LoVo (cell line): ENCODE measurements at regions not wholly inside any gene's neighbourhood (a gene's known extent, or its start where the extent isn't known, plus 50 kb on each side); places are given as distances from the start of the nearest gene placed in this dataset.
"Not testable (repeated sequence)": the region's sequence is repeated elsewhere in the genome, so short reads cannot be mapped to it uniquely, and the experiment has no call there.

Experiments used
- DNase-seq: peaks from one replicate; pipeline ENCODE4 v3.0.0-alpha.2; 2016; ENCODE audit warnings: low spot score

DNA sequence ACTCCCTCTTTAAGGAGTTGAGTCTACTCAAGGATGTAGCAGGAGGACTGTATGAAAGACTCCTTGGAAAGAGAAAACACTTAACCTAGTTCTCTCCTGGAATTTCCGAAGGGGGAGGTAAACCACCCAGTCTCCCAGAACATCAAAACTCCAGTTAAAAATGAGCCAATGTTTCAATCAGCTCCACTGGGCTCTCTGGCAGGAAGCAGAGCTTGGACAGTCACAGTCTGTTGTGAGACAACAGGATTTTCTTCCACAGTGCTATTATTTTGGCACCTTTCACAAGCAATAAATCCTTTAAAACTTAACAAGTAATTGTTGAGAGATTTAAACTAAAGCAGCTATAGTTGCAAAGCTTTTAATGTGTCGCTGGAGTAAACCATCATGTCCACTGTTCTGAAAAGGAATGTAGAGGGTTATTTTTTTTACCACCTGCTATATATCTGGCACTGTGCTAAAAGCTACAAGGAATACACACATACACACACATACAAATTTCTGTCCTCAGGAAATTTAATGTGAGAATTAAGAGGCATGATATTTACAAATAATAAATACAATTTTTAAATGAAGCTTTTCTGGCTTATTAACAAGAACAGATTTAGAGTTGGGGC, 229.2 kb upstream of the INTU start:
- DNase-seq, result no peak

DNA sequence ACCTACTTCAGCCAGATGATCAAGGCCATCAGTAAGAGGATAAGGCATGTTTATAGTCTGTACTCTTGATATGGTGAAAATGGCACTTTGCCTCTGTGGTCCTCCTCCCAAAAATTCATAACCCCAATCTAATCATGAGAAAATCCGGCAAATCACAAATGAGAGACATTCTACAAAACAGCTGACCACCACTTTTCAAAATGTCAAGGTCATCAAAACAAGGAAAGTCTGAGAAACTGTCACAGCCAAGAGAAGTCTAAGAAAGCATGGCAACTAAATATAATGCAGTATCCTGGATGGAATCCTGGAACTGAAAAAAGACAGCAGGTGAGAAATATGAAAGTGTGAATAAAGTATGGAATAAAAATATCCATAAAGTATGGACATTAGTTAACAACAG, 226.6 kb upstream of the INTU start:
- DNase-seq, result no peak

DNA sequence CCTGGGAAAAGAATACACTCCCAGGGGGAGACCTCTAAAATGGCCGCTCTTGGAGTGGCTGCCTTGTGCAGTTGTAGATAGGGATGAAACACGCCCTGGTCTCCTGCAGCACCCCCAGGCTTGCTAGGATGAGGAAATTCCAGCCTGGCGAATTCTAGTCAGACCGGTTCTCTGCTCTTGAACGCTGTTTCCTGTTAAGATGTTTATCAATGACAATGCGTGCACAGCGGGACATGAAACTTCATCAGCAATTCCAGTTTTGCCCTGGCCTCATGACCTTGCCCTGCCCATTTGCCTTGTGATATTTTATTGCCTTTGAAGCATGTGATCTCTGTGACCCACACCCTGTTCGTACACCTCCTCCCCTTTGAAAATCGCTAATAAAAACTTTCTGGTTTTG, 225.2 kb upstream of the INTU start:
- not testable (repeated sequence) for DNase-seq

DNA sequence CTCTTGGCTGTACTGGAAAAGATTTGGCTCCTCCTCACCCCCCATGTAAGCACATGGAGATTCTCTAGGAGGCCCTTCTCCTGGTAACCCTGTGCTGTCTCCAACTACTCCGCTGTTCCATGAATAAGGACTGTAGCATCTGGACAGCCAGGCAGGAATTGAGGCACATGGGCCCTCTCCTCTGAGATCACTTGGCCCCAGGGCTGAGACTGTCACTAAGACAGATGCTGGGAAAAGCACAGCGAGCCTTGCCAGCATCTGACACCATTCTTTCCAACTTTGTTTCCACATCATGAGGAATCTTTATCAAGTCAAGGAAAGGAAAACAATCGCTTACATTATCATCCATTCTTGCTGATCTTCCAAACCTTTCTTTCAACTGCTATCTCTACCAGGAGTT, 222.6 kb upstream of the INTU start:
- DNase-seq, result no peak

DNA sequence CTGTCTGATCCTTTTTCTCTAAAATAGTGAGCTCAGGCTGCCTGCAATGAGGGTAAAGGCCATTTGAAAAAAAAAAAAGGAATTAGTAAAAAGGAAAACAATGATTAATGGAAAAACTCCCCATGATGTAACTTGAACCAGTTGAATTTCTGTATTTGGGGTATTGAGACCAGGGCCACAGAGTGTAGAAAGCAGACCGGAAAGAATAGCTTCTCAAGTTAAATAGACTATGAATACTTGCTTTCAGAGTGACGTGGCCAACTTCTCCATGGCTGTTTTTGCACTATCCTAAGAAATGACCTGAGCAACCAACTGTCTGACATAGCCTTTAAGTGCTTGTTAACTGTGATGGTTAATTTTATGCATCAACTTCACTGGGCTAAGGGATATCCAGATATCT, 222.1 kb upstream of the INTU start:
- no peak for DNase-seq

DNA sequence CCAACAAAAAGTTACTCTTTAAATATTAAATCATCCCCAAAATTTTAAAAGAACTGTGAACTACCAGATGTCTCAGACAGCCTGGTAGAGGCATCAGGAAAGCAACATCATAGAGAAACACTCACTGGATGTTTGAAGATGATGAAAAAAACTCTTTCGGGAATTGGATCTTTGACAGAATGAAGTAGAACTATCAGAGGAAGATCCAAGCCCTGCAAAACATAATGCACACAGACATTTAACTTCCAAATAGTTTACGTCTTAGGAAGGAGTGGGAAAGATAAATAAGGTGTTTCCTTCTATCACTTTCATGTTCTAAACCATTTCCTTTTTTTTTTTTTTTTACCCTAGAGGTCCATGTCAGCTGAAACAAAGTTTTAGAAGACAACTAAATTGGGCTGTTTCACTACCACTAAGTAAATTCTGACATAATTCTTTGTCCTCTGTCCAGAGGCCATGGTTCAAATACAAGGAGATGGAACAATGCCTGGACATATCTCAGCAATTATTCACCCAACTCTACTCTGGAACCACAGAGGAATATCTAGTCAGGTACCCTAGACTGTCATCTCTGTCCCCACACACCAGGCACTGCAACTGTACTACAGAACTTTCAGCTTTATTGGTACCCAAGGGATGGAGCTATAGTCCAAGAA, 217.7 kb upstream of the INTU start:
- DNase-seq, result no peak

DNA sequence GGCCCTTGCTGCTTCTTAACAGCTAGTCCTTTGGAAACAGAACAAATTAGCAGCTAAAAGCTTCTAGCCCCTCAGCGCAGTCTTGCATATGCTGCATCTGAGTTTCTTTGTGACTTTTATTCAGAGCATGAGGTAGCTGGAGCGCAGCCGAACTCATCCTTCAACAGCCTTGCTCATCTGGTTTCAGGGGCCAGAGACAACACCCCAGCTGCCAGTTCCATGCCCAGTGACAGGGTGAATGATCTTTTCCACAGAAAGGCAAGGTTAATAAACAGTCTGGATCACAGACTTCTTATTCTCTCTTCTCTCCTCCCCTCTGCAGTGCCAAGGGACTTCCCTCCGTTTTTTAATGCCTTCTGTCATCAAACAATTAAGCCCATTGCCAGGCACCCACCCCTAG, 216.6 kb upstream of the INTU start:
- DNase-seq, result no peak

DNA sequence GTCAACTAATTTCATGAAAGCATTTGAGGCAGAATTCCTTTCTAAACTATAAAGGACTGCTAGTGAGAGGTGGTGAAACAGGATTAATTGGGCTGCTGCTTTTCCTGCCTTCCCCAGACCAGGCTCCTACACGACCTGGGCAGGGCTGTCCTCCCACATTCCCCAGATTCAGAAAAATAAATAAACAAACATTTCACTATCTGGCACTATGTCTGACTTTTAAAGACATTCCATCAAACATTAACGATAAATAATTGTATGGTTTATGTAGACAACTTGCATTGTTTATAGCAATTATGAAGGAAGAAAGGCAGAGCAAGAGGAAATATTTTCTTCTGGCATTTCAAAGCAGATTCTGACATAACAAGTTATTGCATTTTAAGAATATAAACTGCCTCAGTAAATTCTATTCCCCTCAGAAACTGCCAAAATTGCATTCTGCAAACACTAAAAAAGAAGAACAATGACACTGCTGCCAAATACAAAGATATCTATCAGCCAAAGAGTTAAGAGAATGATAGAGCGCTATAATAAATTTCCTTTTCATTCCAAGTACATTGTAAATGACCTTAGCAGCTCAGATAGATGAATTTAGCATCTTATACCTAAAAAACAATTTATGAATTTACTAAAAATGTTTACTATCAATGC, 214.7 kb upstream of the INTU start:
- DNase-seq, result no peak

DNA sequence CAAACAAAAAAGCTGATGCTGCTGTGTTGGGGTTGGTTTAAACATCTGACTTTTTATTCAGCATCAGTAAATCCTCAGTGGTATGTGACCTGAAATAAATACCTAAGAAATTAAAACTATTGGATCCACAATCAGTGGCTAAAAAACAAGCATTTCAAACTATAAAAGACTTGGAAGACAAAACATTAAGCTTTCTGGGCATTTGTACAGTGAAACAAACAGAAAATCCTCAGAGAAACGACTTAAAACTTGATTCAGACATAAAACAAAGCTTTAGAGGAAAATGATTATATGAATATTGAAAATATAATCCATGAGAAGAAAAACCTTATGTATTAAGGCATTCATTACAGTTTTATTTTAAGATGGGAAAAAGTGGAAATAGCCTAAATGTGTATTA, 213.3 kb upstream of the INTU start:
- DNase-seq, result no peak

DNA sequence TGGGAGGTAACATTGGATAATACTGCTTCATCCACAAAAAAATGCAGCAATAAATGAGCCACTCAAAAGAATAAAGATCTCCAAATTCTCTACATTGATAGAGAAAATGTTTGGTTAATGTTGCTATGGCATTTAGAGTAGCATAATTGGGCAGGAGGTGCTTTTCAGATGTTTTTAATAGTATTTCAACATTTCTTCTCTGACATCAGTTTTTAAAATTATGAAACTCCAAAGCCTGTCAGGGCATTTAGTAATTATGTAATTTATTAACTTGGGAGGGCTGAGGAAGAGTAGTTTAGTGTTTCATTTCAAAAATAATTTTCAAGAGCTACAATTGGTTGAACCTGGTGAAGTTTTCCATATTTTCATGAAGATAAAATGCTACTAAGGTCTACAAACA, 211.3 kb upstream of the INTU start:
- DNase-seq, result no peak

DNA sequence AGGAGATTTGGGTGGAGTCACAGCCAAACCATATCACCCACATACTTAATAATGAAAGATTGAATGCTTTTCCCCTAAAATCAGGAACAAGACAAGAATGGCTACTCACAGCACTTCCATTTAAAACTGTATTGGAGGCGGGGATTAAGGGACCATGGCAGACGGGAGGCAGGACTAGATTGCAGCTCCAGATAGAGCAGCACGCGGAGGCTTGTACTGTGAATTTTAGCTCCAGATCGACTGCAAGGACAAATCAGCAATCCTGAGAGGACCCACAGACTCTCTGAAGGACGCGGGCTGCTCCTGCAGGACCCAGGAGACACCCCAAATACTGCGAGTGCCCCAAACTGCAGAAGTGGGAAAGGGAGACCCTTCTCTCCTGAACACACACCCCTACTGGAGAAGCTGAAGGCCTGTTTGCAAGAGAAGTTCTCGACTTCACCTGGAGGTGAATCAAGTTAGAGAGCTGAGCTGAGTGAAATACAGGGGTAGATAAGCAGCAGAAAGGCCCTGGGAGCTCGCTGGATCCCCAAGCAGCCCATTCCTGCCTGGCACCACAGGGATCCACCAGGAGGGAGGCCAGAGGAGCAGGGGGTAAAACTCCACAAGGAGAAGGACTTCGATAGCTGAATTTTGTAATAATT, 207.4 kb upstream of the INTU start:
- no peak for DNase-seq

DNA sequence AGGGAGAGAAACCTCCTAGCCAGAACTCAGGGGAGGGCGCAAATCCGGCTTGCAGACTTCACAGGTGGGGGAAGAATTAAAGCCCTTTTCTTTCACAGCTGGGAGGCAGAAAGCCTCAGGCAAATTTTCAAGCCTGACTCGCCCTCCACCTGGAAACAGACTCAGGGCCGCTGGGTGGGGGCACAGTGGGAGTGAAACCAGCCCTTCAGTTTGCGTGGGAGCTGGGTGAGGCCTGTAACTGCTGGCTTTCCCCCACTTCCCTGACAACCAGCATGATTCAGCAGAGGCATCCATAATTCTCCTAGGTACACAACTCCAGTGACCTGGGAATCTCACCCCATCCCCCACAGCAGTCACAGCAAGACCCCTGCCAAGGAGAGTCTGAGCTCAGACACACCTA, 206.9 kb upstream of the INTU start:
- no peak for DNase-seq

DNA sequence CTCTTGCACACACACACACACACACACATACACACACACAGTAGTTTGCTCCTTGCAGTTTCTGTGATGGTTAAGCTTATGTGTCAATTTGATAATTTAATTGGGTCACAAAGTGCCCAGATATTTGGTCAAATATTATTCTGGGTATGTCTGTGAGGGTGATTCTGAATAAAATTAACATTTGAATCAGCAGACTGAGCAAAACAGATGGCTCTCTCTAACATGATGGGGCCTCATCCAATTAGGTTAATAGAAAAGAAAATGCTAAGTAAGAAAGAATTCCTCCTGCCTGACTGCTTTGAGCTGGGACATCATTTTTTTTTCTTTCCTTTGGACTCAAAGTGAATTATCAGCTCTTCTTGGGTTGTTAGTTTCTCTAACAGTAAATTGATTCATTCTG, 191.2 kb upstream of the INTU start:
- DNase-seq, result no peak

DNA sequence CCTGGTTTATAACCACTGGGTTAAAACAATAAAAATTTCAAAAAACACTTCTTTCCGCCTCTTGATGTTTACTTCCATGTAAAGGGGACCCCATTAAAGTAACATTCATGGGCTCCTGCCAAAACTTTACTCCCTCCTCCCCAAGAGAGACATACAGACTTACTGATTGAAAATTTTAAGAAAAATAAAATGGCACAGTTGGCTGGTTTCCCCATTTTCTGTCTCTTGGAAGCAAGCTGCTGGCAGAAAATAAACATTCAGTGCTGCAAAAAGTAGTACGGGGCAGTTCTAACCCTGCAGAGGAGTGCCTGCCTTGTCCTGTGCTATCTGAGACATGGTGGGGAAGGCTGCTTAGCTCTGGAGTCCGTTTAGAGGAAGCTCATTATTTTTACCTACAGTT, 187.3 kb upstream of the INTU start:
- DNase-seq, result no peak

DNA sequence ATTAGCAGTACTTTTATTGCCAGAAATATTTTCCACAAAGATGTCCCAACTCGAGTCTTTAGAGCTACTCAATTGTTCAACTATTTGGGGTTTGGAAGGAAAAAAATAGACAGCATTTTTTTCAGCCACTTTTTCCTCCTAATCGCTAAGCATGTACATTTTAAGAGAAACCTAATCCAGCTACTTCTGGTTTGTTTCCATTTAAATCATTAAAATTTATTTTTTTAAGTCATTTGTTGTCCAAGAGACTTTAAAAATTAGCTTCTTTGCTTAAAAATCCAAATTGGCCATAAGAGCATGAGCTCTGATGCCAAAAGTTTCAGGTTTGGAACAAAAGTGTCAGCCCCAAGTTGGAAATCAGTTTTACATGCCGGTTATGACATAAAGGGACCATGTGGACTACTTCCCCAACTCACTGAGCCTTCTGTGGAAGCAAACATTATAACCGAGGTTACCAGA, 186.3 kb upstream of the INTU start:
- no peak for DNase-seq

DNA sequence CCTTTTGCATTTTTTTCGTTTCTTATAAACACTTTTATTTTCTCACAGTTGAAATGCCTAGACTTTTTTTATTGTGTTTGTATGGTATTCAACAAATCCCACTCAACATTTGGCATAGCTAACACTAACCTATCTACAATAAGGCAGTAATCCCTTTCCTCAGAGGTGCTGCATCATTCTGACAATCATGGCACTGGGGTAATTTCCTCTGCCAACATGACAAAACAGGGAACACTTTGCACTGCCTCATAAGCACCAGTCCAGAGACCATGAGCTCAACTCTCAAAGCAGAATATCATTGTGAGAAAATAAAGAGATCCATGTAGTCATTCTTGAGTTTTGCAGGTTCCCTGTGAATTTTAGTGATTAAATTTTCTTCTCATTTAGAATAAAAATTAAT, 183.8 kb upstream of the INTU start:
- no peak for DNase-seq

DNA sequence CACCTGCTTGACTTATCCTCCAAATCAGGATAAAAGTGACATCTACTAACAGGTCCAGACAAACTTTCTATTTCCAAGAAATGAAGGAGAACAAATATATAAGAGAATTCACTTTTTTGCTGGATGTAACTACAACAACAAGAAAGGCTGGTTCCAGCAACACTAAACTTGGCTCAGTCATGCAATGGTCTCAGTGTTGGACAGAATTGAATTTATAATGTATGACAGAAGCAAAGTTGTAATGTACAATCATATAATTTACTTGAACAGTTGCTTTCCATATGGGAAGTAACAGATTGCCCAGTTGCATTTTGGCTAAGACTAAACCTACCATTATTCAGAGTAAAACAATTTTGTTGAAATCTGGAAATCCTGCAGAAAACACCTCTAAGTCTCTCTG, 183.3 kb upstream of the INTU start:
- no peak for DNase-seq

DNA sequence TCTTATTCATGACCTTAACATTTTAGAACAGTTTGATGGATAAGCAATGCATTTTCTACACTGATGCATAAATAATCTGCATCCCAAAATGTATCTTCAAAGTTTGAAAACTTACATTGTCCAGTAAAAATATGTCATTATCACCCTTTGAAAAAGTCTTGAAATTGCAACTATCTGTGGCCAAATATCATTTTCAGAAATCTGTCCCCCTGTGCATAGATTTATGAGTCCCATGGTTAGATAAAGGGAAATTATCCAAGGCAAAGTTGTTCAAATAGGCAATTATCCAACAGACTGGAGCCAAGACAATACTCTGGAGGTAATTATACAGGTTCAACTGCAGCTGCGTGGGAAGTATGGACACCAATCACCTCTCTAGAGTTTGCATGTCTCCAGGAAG, 182.5 kb upstream of the INTU start:
- no peak for DNase-seq

DNA sequence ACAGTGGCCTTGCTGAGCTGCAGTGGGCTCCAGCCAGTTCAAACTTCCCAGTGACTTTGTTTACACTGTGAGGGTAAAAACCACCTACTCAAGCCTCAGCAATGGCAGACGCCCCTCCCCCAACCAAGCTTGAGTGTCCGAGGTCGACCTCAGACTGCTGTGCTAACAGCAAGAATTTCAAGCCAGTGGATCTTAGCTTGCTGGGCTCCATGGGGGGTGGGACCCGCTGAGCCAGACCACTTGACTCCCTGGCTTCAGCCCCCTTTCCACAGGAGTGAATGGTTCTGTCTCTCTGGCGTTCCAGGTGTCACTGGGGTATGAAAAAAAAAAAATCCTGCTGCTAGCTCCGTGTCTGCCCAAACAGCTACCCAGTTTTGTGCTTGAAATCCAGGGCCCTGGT, 168.9 kb upstream of the INTU start:
- DNase-seq, result no peak

DNA sequence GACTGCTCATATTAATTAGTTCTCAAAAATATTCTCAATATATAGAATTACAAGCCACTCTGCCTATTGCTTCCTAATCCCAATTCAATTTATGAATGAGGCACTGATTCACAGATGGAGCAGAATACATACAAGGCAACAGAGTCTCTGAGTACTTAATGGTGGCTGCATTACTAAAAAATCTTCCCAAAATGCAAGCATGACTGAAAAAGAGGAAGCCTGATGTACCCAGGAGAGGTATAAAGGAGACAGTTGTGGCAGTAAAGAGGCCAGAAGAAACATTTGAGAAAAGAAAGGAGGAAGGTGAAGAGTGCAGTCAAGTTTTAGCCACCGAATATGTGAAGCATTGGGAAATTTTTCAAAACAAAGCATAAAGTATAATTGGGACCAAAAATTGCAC, 163.2 kb upstream of the INTU start:
- DNase-seq, result no peak

DNA sequence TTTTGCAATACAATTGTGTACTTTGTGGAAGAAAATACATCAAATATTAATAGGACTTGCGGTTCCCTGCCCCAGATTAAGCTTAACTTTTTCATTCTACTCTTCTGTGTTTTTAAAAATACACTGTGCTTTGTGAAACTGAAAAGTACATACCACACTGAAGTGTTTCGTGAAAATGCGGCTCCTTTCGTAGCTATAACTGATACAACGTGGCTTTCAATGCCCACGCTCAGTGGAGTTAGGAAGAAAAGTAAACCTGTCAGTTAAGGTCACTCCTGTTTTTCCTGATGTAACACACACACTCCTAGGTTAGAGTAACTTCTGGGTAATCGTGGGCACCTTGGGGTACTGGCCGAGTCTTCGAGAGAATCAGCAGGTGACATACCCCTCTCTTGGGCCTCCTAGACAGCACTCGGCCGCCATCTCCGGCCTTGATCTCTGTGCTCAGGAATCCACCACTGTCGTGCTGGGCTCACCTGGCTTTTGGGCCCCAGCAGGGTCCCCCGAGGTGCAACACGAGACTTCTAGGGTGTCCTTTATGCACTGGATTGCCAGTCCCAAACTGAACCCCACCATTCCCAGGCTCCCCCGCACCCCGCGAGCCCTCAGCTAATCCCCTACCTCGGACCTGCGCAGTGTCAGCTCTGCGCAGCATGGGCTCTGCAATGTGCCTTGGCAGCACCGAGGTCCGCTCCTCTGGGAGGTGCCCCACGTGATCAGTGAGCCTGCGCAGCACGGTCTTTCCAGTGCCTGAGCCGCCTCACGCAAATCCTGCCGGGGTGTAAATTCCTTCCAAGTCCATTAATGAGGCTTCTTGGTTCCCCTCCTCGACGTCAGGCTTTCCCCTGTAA, 162.6 kb upstream of the INTU start:
- DNase-seq, result no peak

DNA sequence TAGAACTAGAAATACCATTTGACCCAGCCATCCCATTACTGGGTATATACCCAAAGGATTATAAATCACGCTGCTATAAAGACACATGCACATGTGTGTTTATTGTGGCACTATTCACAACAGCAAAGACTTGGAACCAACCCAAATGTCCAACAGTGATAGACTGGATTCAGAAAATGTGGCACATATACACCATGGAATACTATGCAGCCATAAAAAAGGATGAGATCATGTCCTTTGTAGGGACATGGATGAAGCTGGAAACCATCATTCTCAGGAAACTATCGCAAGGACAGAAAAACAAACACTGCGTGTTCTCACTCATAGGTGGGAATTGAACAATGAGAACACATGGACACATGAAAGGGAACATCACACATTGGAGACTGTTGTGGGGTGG, 154.5 kb upstream of the INTU start:
- not testable (repeated sequence) for DNase-seq
